CD4-positive, alpha-beta T cell treated with Interleukin-10 for 1 hour (primary cell): ENCODE measurements at regions not wholly inside any gene's neighbourhood (a gene's known extent, or its start where the extent isn't known, plus 50 kb on each side); places are given as distances from the start of the nearest gene placed in this dataset.
"Not testable (repeated sequence)": the region's sequence is repeated elsewhere in the genome, so short reads cannot be mapped to it uniquely, and the experiment has no call there.

Source experiments
- DNase-seq: peaks from one replicate; pipeline ENCODE4 v3.0.0-alpha.2; 2020

DNA sequence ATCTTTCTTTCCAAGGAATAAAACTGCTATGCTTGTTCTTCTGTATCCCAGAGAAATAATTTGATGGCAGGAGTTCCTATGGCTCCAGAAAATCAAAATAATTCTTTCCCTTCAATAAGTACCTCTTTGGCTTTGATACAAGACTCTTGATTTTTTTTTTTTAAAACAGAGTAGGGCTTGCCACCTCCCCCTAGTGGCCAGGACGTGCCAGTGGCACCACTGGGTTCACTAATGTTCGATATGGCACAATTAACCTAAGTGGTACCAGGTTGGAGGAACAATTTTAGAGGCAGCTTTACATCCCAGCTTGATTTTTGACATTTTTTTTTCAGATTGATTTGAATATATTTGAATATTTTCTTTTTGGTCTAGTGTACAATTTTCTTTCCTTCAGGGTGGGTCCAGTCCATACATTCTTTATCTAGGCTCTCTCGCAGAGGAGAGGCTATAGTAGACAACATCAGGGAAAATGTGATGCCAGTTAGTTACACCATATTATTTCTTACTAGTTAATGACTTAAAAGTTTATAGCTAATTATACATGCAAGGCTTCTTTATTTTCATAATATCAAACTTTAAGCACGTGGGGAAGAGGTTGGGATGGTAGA lies 330.9 kb downstream of the S1PR1 start:
- DNase-seq: peak; percentile 44

DNA sequence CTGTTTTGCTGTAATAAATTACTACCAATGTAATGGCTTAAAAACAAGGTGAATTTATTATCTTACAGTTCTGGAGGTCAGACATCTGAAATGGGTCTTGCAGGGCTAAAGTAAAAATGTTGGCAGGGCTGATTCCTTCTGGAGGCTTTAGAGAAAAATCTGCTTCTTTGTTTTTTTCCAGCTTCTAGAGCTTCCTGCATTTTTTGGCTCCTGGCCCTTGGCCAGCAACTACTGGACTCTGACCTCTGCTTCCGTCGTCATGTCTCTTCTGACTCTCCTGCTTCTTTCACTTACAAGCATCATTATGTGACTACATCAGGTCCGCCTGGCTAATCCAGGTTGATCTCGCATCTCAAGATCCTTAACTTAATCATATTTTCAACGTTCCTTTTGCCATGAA lies 350.9 kb downstream of the S1PR1 start:
- DNase-seq: no peak

DNA sequence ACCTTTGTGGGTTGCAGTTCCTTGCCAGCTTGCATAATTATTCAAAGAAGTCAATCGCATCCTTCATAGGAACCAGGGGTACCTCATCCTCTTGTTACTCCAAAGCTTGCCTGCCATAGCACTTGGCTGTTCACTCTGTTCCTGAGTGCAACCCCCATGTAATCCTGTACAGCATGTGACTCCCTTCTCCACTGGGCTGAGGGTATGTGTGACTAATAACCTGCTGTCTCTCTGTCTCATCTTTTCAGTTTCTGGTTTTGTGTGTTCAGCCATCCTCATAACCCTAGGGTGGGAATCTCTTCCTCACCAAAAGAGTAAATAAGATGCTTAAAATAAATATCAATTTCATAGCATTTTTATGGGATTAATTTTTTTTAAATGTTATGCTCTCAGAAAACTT lies 351.9 kb downstream of the S1PR1 start:
- no peak for DNase-seq

DNA sequence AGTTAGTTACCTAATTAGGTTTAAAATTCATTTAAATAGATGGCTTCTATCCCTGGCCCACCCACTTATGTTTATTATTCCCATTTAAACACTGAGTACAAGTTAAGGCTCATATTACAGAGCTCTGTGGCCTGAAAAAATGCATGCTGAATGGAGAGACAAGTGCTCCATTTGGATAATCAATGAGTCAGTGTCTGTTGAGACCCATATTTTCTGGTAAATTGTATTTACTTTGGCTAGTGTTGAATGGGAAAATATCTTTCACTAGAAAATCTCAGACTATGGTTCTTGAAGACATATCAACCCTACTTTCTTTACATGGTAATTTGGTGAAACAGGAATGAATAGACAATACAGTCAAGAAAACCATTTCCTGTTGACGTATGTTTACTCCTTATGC lies 356.0 kb downstream of the S1PR1 start:
- no peak for DNase-seq

DNA sequence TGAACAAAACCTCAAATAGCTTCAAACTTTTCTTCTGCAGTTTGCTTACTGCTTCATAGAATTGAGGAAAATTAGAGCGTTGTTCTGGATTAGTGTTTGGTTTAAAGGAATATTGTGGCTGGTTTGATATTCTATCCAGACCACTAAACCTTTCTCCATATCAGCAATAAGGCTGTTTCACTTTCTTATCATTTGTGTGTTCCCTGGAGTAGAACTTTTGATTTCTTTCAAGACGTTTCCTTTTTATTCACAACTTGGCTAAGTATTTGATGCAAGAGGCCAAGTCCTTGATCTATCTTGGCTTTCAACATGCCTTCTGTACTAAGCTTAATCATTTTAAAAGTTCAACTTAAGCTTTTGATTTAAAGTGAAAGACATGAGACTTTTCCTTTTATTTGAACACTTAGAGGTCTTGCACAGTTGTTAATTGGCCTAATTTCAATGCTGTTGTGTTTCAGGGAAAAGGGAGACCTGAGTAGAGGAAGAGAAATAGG lies 359.1 kb downstream of the S1PR1 start:
- no peak for DNase-seq

DNA sequence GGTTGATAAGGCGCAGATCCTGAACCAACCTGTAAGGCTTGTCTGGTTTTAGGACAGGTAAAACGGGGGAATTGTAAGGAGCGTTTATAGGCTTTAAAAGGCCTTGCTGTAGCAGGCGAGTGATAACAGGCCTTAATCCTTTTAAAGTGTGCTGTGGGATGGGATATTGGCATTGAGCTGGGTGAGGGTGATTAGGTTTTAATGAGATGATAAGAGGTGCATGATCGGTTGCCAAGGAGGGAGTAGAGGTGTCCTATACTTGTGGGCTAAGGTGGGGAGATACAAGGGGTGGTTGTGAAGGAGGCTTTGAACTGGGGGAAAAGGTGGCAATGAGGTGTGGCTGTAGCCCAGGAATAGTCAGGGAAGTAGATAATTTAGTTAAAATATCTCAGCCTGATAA lies 363.8 kb downstream of the S1PR1 start:
- DNase-seq: not testable (repeated sequence)

DNA sequence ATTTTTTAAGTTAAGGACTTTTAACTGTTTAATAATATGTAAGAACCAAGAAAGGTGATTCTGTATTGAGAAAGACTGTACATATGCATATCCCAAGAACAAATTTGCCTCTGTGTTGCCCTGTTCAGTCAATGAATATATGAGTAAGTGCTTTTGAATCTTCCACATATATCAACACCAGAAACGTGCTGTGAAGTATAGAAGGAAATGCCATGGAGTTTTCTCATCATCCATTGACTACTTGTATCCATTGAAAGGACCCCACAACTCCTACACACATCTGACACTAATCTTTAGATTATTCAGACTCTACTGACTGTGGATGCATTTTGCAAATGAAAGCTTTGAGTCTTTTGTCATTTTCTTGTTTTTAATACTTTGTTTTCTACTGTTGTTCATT lies 366.9 kb downstream of the S1PR1 start:
- no peak for DNase-seq

DNA sequence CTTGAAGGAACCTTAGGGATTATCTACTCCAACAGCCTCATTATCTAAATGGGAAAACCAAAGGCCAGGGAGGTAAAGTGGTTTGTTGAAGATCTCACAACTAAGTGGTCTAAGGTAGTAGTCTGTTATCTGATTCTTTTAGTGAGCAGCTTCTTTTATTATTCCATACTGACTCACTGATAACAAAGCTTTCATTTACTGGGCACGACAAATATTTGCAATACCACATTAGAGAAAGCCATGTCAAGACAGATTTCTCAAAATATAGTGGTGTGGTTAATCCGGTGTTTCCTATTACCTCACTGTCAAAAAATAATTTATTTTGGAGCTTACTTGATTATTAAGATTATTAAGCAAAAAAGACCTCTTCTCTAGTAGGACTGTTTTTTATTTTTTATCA lies 369.1 kb downstream of the S1PR1 start:
- DNase-seq: no peak

DNA sequence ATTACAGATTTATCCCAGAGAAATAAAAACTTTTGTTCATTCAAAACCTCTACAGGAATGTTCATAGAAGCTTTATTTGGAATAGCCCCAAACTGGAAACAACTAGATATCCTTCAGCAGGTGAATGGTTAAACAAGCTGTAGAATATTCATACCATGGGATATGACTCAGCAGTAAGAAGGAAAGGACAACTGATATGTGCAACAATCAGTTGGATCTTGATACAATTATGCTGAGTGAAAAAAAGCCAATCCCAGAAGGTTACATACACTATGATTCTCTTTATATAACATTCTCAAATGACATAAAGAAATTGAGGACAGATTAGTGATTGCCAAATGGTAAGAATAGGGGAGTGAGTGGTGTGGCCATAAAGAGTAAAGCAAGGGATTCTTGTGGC lies 376.7 kb downstream of the S1PR1 start:
- DNase-seq: no peak

DNA sequence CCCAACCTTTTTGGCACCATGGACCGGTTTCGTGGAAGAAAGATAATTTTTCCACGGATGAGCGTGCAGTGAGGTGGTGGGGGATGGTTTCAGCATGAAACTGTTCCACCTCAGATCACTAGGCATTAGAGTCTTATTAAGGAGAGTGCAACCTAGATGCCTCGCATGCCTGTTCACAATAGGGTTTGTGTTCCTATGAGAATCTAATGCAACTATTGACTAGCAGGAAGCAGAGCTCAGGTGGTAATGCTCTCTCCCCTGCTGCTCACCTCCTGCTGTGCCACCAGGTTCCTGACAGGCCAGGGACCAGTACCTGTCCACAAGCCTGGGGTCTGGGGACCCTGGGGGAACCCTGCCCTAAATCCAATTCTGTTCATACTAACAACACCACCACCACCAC lies 377.8 kb downstream of the OLFM3 start:
- no peak for DNase-seq

DNA sequence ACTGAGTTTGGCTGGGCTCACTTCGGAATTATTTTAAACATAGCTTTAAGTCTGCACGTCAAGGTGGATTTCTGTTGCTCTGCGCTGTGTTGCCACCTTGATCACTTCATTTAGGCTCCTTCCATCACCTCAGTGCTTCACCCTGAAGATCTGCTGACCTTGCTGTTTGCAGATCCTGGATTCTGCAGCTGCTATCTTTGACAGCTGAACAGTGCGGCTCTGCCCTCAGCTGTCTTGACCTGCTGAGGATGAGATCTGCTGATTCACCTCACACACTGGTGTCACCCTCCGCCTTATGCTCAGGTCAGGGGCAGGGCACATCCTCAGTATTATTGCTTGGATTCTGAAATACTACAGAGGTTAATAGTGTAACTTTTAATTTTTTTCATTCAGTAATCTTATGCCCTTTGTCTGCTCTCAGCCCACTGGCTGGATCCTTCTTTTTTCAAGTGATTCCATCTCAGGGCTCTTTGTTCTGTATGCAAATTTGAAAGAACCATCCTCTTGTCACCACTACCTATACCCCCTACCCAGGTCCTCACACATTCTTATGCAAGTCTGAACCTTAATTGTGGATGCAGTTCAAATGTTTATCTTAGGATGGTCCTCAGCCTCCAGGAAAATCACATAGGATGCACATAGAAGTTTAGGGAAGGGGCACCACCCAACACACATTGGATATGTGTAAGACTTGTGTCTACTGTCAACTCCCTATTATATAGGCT lies 364.0 kb downstream of the OLFM3 start:
- no peak for DNase-seq

DNA sequence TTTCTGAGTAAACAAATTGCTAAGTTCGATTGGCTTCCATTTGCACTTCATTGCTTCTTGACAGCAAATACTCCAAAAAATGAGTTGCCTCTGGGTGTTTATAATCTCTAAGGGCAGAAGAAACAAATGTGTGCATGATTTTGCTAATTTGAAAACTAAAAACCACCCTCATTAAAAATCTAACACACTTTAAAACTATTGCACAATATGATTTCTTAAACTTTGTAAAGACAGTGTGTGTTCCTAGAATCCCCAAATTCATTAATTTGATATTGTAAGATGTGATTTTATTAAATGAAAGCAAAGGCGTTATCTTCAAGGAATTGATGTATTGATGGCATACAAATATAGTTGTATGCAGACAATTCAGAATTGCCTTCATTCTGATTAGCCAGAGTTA lies 350.9 kb downstream of the OLFM3 start:
- no peak for DNase-seq

DNA sequence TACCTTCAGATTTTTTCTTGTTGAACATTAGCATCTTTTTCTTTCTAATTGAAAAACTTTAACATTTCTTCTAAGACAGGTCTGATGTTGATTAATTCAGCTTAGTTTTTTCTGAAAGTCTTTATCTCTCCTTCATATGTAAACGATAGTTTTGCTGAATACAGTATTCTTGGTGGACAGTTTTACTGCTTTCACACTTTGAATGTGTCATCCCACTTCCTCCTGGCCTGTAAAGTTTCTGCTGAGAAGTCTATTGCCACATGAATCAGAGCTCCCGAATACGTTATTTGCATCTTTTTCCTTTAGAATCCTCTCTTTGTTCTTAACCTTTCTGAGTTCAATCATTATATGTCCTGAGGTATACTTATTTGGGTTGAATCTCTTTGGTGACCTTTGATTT lies 344.2 kb downstream of the OLFM3 start:
- no peak for DNase-seq

DNA sequence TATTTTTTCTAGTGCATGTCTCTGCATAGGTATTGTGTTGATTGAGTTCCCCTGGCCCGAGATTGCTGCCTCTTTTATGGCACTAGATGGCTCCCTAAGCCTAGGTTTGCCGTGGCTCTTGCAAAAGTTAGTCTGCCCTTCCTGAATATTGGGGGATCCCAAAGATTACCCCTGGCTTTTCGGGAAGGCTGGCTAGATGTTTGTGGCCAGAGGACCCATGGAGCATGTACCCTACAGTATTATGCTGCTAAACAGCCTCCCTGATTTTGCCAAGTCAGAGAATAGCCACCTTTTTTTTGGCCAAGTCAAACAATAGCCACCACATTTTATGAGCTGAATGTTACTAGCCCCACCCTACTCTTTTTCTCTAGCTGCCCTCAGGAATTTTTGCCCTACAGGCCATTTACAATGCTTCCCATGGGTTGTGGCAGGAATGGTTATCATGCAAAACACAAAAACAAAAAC lies 343.2 kb downstream of the OLFM3 start:
- no peak for DNase-seq

DNA sequence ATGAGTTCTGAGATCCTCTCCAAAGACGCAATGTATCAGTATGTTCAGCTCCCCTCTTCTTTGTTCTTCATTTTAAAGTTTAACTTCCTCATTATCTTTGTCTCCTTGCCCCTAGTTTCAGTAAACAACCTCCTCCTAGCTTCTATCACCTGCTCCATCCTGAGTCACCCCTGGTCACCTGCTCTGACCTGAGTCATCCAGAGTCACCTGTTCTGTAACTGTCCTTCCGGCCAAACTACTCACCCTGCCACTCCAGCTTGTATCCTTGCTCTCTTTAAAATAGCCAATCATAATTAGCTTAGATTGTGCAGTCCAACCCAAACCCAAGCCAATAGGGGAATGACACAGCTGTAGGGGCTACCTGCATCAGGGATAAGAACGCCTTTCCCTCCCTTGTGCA lies 332.0 kb downstream of the OLFM3 start:
- DNase-seq: no peak

DNA sequence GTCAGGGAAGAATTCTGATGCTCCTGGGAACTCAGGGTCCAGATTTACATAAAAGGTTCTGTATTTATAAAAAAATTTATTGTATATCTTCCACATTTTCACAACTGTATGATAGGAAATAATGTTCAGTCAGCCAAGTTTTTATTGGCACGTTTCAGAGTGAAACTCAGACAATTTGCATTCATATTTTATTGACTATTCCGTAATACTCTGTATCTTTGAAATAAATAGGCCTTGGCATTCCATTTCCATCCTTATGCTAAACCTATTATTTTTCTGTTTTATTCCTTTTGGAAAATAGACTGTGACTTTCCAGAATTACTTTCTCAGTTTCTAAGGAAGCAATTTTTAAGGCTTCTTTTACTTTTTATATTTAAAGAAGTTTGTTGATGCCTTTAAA lies 329.0 kb downstream of the OLFM3 start:
- no peak for DNase-seq

DNA sequence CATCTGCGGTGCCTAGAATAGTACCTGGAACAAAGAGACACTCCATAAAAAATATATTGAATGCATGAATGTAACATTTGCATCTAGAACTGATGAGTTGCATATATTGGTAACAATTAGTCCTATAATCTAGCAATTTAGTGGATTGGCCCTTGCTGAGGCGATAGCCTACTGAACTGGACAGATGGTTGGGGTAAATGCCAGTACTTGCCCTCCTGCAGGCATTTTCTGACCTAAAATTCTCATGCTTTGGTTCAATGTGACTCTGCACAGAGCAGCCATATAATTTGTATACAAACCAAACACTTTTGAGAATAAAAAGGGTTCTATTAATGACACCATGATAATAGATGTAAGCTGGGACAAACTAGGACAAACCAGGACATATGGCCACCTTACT lies 313.6 kb downstream of the OLFM3 start:
- DNase-seq: no peak

DNA sequence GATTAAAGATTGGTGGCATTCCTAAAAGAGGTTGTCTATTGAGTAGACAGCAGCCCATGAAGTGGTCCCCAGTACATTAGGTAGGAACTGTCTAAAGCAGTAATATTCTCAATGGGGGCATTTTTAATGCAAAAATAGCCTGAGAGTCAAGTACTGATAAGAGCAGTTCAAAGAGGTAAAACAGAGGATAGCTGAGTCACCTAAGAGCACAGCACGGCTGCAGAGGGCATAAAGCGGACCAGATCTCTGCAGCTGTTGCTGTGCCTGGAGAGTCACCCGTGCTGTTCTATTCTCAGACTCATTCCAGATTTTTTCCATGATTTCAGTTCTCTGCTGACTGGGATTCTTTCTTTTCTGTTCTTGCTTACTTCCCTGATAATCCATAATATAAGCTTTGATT lies 313.2 kb downstream of the OLFM3 start:
- no peak for DNase-seq

DNA sequence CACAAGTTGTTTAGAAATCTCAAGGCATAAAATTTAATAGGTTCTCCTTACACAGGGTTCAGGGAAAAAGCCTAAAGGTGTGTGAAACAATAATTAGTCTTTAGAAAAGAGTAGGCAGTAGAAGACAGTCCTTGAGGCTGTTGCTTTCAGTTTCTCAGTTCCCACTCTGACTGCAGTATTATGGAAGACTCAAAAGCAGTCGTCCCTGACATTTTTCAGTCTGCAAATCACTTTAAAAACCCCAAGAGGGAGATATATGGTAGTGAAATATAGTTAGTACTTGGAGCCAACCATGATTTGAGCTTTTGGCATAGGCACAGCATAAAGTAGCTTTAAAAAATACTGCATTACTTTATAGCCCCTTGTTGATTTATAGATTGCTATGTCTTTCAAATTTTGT lies 299.7 kb downstream of the OLFM3 start:
- no peak for DNase-seq

DNA sequence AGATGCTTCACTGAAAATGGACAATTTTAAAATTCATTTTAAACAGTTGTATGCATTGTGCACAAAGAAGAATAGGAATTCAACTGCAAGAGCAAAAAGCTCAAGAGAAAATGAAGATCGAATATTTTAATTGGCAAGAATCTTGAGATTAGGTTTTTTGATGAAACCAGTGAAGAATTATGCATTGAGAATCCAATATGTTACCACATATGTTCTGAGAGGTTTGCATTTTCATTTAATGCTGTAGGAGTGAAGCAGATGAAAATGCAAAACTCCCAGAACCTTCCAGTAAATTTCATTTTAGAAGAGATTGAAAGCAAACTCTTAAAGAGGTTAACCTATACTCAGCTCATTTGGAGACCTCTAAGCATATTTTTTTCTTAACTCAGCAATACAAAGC lies 298.0 kb downstream of the OLFM3 start:
- DNase-seq: no peak

DNA sequence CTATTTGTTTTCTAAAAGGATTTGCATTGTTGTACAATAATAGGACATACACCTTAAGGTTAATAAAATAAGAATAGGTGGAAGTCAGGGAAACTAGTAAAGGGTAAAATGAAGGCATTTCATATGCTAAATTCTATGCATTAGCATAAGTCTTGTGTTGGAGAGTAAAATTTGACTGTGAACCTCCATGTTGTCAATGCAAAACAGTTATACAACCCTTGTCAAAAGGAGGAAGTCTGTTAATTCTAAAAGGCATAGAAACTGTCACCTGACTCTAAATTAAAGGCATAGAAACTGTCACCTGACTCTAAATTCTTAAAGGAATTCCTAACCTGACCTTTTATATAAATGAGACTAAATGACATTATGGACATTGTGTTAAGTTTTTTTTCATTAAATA lies 291.8 kb downstream of the OLFM3 start:
- DNase-seq: no peak

DNA sequence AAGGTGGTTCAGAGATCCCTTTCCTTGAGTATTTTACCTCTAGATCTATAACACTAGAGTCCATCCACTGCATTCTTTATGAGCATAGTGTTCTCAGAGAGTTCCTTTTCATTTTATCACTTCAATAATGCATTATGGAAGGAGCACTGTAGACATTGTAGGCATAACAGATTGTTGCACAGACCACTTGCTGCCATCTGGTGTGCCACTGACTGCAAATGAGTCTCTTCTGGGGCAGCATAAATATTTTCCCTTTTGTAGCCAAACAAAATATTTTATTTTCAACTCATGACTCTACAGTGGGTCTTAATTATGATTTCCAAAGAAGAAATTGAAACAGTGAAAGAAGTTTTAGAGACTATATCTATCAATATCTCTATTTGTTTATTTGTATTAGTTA lies 290.4 kb downstream of the OLFM3 start:
- DNase-seq: no peak

DNA sequence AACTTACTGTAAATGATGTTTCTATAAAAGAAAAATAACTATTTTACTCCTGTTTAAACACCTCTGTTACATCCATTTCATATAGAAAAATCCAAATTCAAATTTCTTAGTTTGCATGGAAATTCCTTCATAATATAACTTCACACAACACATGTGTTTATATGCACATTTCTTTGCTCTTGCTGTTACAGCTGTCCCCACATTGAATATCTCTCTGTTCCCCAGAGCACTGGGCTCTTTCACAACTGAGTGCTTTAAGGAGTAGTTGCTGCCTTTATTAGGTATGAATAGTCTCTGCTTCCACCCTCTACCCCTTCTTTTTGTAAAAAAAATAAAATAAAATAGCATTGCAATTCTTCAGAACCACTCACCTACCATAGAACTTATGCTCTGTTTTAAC lies 287.0 kb downstream of the OLFM3 start:
- DNase-seq: no peak

DNA sequence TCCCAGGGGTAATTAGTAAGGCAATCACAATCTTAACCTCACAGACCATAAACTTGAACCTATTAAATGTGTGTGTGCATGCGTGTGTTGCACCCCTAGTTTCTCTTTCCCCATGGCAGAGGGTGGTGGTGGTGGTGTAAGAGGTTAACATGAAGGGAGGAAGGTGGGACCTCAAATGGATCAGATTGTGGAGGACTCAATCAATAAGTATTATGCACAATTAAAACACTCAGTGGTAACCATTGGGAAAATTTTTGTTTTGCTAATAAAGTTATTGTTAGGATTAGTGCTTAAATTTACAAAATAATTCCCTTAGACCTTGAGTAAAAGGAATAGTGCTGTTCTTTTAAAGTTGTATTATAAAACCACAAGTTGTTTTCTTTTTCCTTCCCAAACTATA lies 283.0 kb downstream of the OLFM3 start:
- DNase-seq: no peak

DNA sequence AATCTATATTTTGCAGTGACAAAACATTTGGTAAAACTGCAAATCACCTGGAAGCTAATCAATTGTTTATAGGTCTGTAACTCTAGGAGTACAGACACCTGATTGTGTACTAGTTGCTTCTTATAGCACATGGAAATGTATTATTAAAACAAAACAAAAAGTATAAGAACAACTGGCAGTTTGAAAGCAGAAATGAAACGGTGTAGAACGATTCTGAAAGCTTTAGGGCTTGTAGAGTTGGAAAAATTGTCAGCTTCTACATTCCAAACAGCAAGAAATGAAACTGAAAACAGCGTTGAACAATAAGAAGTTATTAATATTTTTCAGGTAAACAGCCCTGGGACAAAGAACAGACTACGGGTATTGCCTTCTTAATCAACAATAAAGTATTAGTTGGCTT lies 273.3 kb downstream of the OLFM3 start:
- no peak for DNase-seq
